ENCODE measurements at regions not wholly inside any gene's neighbourhood (a gene's known extent, or its start where the extent isn't known, plus 50 kb on each side); places are given as distances from the start of the nearest gene placed in this dataset.

- no peak for DNase-seq (ENCODE audit: low spot score)
These were observed 107.5 kb upstream of the JUN start for GRCh38 chr1:58891347-58891746.

GRCh38 chr1:58893257-58893869 is 109.5 kb upstream of the JUN start:
- DNase-seq (ENCODE audit: low spot score) = no peak

- no peak for DNase-seq (ENCODE audit: low spot score)
These were observed 111.2 kb upstream of the JUN start for GRCh38 chr1:58895082-58895481.

- DNase-seq (ENCODE audit: low spot score) = no peak
These were observed 111.8 kb upstream of the JUN start for GRCh38 chr1:58895559-58896145.

- no peak for DNase-seq (ENCODE audit: low spot score)
These were observed 112.7 kb upstream of the JUN start for GRCh38 chr1:58896246-58897183.

GRCh38 chr1:58898739-58899586 is 115.1 kb upstream of the JUN start:
- DNase-seq (ENCODE audit: low spot score) = peak; percentile 80

GRCh38 chr1:58899587-58900271 is 115.9 kb upstream of the JUN start:
- DNase-seq (ENCODE audit: low spot score) = no peak

GRCh38 chr1:58900396-58900795 is 116.5 kb upstream of the JUN start:
- no peak for DNase-seq (ENCODE audit: low spot score)

- DNase-seq (ENCODE audit: low spot score) = no peak
These were observed 117.2 kb upstream of the JUN start for GRCh38 chr1:58901008-58901407.

- no peak for DNase-seq (ENCODE audit: low spot score)
These were observed 119.1 kb upstream of the JUN start for GRCh38 chr1:58902830-58903513.

GRCh38 chr1:58903514-58904298 is 119.9 kb upstream of the JUN start:
- DNase-seq (ENCODE audit: low spot score) = peak; percentile 67

GRCh38 chr1:58904299-58905125 is 120.7 kb upstream of the JUN start:
- no peak for DNase-seq (ENCODE audit: low spot score)

GRCh38 chr1:58905126-58905490 is 121.3 kb upstream of the JUN start:
- DNase-seq (ENCODE audit: low spot score) = no peak

GRCh38 chr1:58905628-58906221 is 121.9 kb upstream of the JUN start:
- DNase-seq (ENCODE audit: low spot score) = no peak

GRCh38 chr1:58907398-58907797 is 123.6 kb upstream of the JUN start:
- DNase-seq (ENCODE audit: low spot score) = no peak

- no peak for DNase-seq (ENCODE audit: low spot score)
These were observed 125.0 kb upstream of the JUN start for GRCh38 chr1:58908561-58909560.

GRCh38 chr1:58909914-58910681 is 126.3 kb upstream of the JUN start:
- no peak for DNase-seq (ENCODE audit: low spot score)
